Neuronal stem cell (in vitro differentiated cells): ENCODE measurements at regions not wholly inside any gene's neighbourhood (a gene's known extent, or its start where the extent isn't known, plus 50 kb on each side); places are given as distances from the start of the nearest gene placed in this dataset.

Source experiments
- DNase-seq: peaks from one replicate; pipeline ENCODE4 v3.0.0-alpha.2; 2013; ENCODE audit warnings: low spot score
- H2AFZ ChIP-seq: one replicate; pipeline ENCODE4 v1.6.1; 2013; ENCODE audit warnings: mild to moderate bottlenecking, low read length, inconsistent platforms
- H2AK5ac ChIP-seq: 2 replicates; pipeline ENCODE4 v1.6.1; 2013; ENCODE audit warnings: low read depth, mild to moderate bottlenecking, inconsistent platforms, low read length, moderate library complexity, mixed read lengths
- H2BK120ac ChIP-seq: 2 replicates; pipeline ENCODE4 v1.6.1; 2013; ENCODE audit warnings: low read depth, mild to moderate bottlenecking, inconsistent platforms, low read length, moderate library complexity, mixed read lengths
- H2BK12ac ChIP-seq: one replicate; pipeline ENCODE4 v1.6.1; 2013; ENCODE audit warnings: low read length, inconsistent platforms
- H2BK15ac ChIP-seq: 2 replicates; pipeline ENCODE4 v1.6.1; 2013; ENCODE audit warnings: mild to moderate bottlenecking, low read length, inconsistent platforms, mixed read lengths
- H2BK5ac ChIP-seq: one replicate; pipeline ENCODE4 v1.6.1; 2013; ENCODE audit warnings: inconsistent platforms, mild to moderate bottlenecking, low read length, moderate library complexity
- H3K14ac ChIP-seq: one replicate; pipeline ENCODE4 v1.6.1; 2013; ENCODE audit warnings: low read length, inconsistent platforms
- H3K18ac ChIP-seq: 2 replicates; pipeline ENCODE4 v1.6.1; 2013; ENCODE audit warnings: low read length, inconsistent platforms
- H3K23ac ChIP-seq: 2 replicates; pipeline ENCODE4 v1.6.1; 2013; ENCODE audit warnings: low read depth, mild to moderate bottlenecking, mixed read lengths, low read length, inconsistent platforms; ENCODE audit not compliant: poor library complexity
- H3K27ac ChIP-seq: replicated peaks from 3 replicates; pipeline ENCODE4 v1.5.1; 2013; ENCODE audit warnings: low read length, inconsistent platforms
- H3K27me3 ChIP-seq, 3 experiments: 2 replicates each; pipeline ENCODE4 v1.6.1; 2013; ENCODE audit warnings: low read length in 3 of 3, mild to moderate bottlenecking in 2 of 3, inconsistent platforms in 1 of 3, low read depth in 1 of 3, mixed read lengths in 1 of 3, moderate library complexity in 1 of 3; ENCODE audit not compliant: control insufficient read depth in 3 of 3, insufficient read depth in 3 of 3
- H3K36me3 ChIP-seq, 2 donors: replicated peaks in 1 of 2; 2 replicates each; pipeline ENCODE4 v1.6.1; 2013; ENCODE audit warnings: low read length in 2 of 2; ENCODE audit not compliant: control insufficient read depth in 2 of 2, insufficient read depth in 2 of 2
- H3K4ac ChIP-seq: 2 replicates; pipeline ENCODE4 v1.6.1; 2013; ENCODE audit warnings: inconsistent platforms, mild to moderate bottlenecking, low read length, moderate library complexity
- H3K4me1 ChIP-seq, 2 donors: 1 replicate in 1 of 2; 2 replicates in 1 of 2; pipeline ENCODE4 v1.6.1; 2013; ENCODE audit warnings: low read length in 2 of 2, low read depth in 1 of 2; ENCODE audit not compliant: control insufficient read depth in 2 of 2, insufficient read depth in 1 of 2
- H3K4me2 ChIP-seq: one replicate; pipeline ENCODE4 v1.6.1; 2013; ENCODE audit warnings: mild to moderate bottlenecking, low read length, inconsistent platforms; ENCODE audit not compliant: insufficient read depth, poor library complexity, severe bottlenecking
- H3K4me3 ChIP-seq, 2 donors: 2 replicates each; pipeline ENCODE4 v1.5.1; 2013; ENCODE audit warnings: low read length in 2 of 2, mild to moderate bottlenecking in 2 of 2, inconsistent platforms in 1 of 2, moderate library complexity in 1 of 2
- H3K79me1 ChIP-seq: one replicate; pipeline ENCODE4 v1.6.1; 2013; ENCODE audit warnings: low read depth, mild to moderate bottlenecking, inconsistent platforms, low read length, moderate library complexity
- H3K9ac ChIP-seq: one replicate; pipeline ENCODE4 v1.6.1; 2013; ENCODE audit warnings: mild to moderate bottlenecking, low read depth, low read length, inconsistent platforms; ENCODE audit not compliant: poor library complexity
- H3K9me3 ChIP-seq, 2 donors: replicated peaks in 1 of 2; 2 replicates each; pipeline versions ENCODE3 to v1.6.1; 2013; ENCODE audit warnings: low read length in 2 of 2, mild to moderate bottlenecking in 2 of 2, inconsistent platforms in 1 of 2, low read depth in 1 of 2, mixed read lengths in 1 of 2, moderate library complexity in 1 of 2; ENCODE audit not compliant: control insufficient read depth in 2 of 2, insufficient read depth in 1 of 2
- H4K8ac ChIP-seq: one replicate; pipeline ENCODE4 v1.6.1; 2013; ENCODE audit warnings: low read depth, mild to moderate bottlenecking, inconsistent platforms, low read length, moderate library complexity
- H4K91ac ChIP-seq: one replicate; pipeline ENCODE4 v1.6.1; 2013; ENCODE audit warnings: low read length, low read depth, mild to moderate bottlenecking, inconsistent platforms; ENCODE audit not compliant: poor library complexity
- WGBS, 2 donors: extraction: QIAGEN DNeasy Blood & Tissue Kit; methylation state at CpG; one replicate each; pipeline ENCODE4 v1.1.7; 2013; ENCODE audit warnings: missing lambda C conversion rate in 2 of 2, mixed read lengths in 1 of 2; ENCODE audit not compliant: insufficient read length in 2 of 2, insufficient replicate concordance in 1 of 2; ENCODE audit errors: extremely low coverage in 2 of 2; 5-methylcytosine and 5-hydroxymethylcytosine counted together

- Histone ChIP-seq H2AFZ (no peak overlapping the region), H3K4ac (no peak overlapping the region), H3K4me1 (peaks cover 0 to 12% of the 10 kb centered on the region in 2 donors), H3K36me3 (no peaks in the 10 kb centered on the region), H3K9ac (no peak overlapping the region), H3K4me2 (no peak overlapping the region), H3K4me3 (no peak overlapping the region), H2BK12ac (no peak overlapping the region), H3K18ac (no peak overlapping the region), H4K8ac (no peak overlapping the region), H3K79me1 (no peaks in the 10 kb centered on the region), H3K14ac (no peak overlapping the region), H2BK5ac (no peak overlapping the region), H2BK15ac (no peak overlapping the region), H3K27me3 (peaks cover 0 to 14% (median 0%) of the 10 kb centered on the region in 3 experiments), H3K27ac (no peak overlapping the region), H2BK120ac (no peak overlapping the region), H4K91ac (no peak overlapping the region), H2AK5ac (no peak overlapping the region), H3K9me3 (no peaks in the 10 kb centered on the region), H3K23ac (no peak overlapping the region)
- no peak for DNase-seq
- no CpG with 5 or more reads among the region's 9 CpGs for WGBS, 2 donors
These were observed 86.2 kb upstream of the OPCML start for GRCh38 chr11:133618544-133618943.

GRCh38 chr11:133608496-133608895 lies 76.2 kb upstream of the OPCML start:
- Histone ChIP-seq H3K4me1 (peaks cover 0 to 2% of the 10 kb centered on the region in 2 donors), H3K4ac (no peak overlapping the region), H3K14ac (no peak overlapping the region), H3K4me2 (no peak overlapping the region), H3K9ac (no peak overlapping the region), H2AK5ac (no peak overlapping the region), H4K91ac (no peak overlapping the region), H3K9me3 (no peaks in the 10 kb centered on the region), H3K79me1 (no peaks in the 10 kb centered on the region), H3K23ac (no peak overlapping the region), H2BK15ac (no peak overlapping the region), H3K27ac (no peak overlapping the region), H2BK120ac (no peak overlapping the region), H3K36me3 (no peaks in the 10 kb centered on the region), H2BK5ac (no peak overlapping the region), H3K27me3 (peaks cover 0 to 32% (median 0%) of the 10 kb centered on the region in 3 experiments), H2AFZ (no peak overlapping the region), H2BK12ac (no peak overlapping the region), H3K4me3 (no peak overlapping the region), H3K18ac (no peak overlapping the region), H4K8ac (no peak overlapping the region)
- no peak for DNase-seq
- WGBS, 2 donors, result no CpG with 5 or more reads among the region's 2 CpGs

GRCh38 chr11:133606124-133606523 lies 73.8 kb upstream of the OPCML start:
- WGBS, 2 donors, result no CpG with 5 or more reads among the region's 3 CpGs
- H2AFZ ChIP-seq, result no peak overlapping the region
- H3K36me3 ChIP-seq, result no peaks in the 10 kb centered on the region
- H4K8ac ChIP-seq, result no peak overlapping the region
- H4K91ac ChIP-seq, result no peak overlapping the region
- no peak overlapping the region for H3K4me3 ChIP-seq
- peaks cover 0 to 2% of the 10 kb centered on the region in 2 donors for H3K4me1 ChIP-seq
- no peaks in the 10 kb centered on the region for H3K79me1 ChIP-seq
- no peak overlapping the region for H3K14ac ChIP-seq
- no peak overlapping the region for H2BK5ac ChIP-seq
- H3K27ac ChIP-seq, result no peak overlapping the region
- H2BK15ac ChIP-seq, result no peak overlapping the region
- DNase-seq, result no peak
- H3K23ac ChIP-seq, result no peak overlapping the region
- H3K9me3 ChIP-seq, result no peaks in the 10 kb centered on the region
- H3K18ac ChIP-seq, result no peak overlapping the region
- no peak overlapping the region for H3K4me2 ChIP-seq
- H3K27me3 ChIP-seq, result peaks cover 0 to 32% (median 0%) of the 10 kb centered on the region in 3 experiments
- H3K9ac ChIP-seq, result no peak overlapping the region
- H2BK120ac ChIP-seq, result no peak overlapping the region
- H2AK5ac ChIP-seq, result no peak overlapping the region
- H3K4ac ChIP-seq, result no peak overlapping the region
- H2BK12ac ChIP-seq, result no peak overlapping the region

- H3K23ac ChIP-seq, result no peak overlapping the region
- H3K4me3 ChIP-seq, result no peak overlapping the region
- no peak overlapping the region for H2AK5ac ChIP-seq
- H2BK15ac ChIP-seq, result no peak overlapping the region
- H4K8ac ChIP-seq, result no peak overlapping the region
- H3K36me3 ChIP-seq, result no peaks in the 10 kb centered on the region
- peaks cover 0 to 2% of the 10 kb centered on the region in 2 donors for H3K4me1 ChIP-seq
- no peak overlapping the region for H2BK5ac ChIP-seq
- no peak overlapping the region for H3K4ac ChIP-seq
- WGBS, 2 donors, result no CpG with 5 or more reads among the region's 2 CpGs
- no peak overlapping the region for H2AFZ ChIP-seq
- peaks cover 0 to 32% (median 0%) of the 10 kb centered on the region in 3 experiments for H3K27me3 ChIP-seq
- no peak overlapping the region for H3K4me2 ChIP-seq
- no peak overlapping the region for H2BK12ac ChIP-seq
- no peak for DNase-seq
- no peaks in the 10 kb centered on the region for H3K79me1 ChIP-seq
- no peak overlapping the region for H2BK120ac ChIP-seq
- no peak overlapping the region for H3K18ac ChIP-seq
- no peaks in the 10 kb centered on the region for H3K9me3 ChIP-seq
- no peak overlapping the region for H4K91ac ChIP-seq
- no peak overlapping the region for H3K27ac ChIP-seq
- H3K9ac ChIP-seq, result no peak overlapping the region
- no peak overlapping the region for H3K14ac ChIP-seq
These were observed 73.2 kb upstream of the OPCML start for GRCh38 chr11:133605482-133605881.
